Adrenal gland (tissue), 5 donors: ENCODE measurements at regions not wholly inside any gene's neighbourhood (a gene's known extent, or its start where the extent isn't known, plus 50 kb on each side); places are given as distances from the start of the nearest gene placed in this dataset.

ENCODE experiments used
- CTCF ChIP-seq, 6 experiments: fragments of 450-650 bp in 4 of 6; fragments of 200-600 bp in 2 of 6; sonication (generic) in 1 of 6; IDR thresholded peaks; 1 replicate in 5 of 6; 2 replicates in 1 of 6; pipeline versions ENCODE4 v1.5.1 to v1.8.0; 2016 to 2021; ENCODE audit warnings: antibody characterized with exemption in 6 of 6, mild to moderate bottlenecking in 2 of 6, moderate library complexity in 1 of 6
- POLR2A ChIP-seq, 2 donors: fragments of 450-650 bp; IDR thresholded peaks; one replicate each; pipeline ENCODE4 v1.6.1; 2017; ENCODE audit warnings: antibody characterized with exemption in 2 of 2, mild to moderate bottlenecking in 2 of 2, moderate library complexity in 1 of 2
- donor health status: DM: no; HTN: no; CAD: no.

- TF ChIP-seq CTCF (IDR thresholded peaks at IDR 0.05) (no peak), POLR2A (IDR thresholded peaks at IDR 0.05) (no peak)
Observed at GRCh38 chr12:21025656-21026055, 105.3 kb upstream of the SLCO1B1 start.
